ENCODE measurements at regions not wholly inside any gene's neighbourhood (a gene's known extent, or its start where the extent isn't known, plus 50 kb on each side); places are given as distances from the start of the nearest gene placed in this dataset.

- Histone ChIP-seq H3K27ac (ENCODE audit: insufficient read length, low read depth, low read length) (no peak overlapping the region), H3K79me1 (ENCODE audit: insufficient read depth, low read depth, low read length, poor library complexity, severe bottlenecking) (no peaks in the 10 kb centered on the region), H4K20me1 (ENCODE audit: control insufficient read depth, insufficient read depth, insufficient read length) (no peaks in the 10 kb centered on the region), H3K18ac (ENCODE audit: insufficient read length, low read depth, low read length) (no peak overlapping the region), H4K5ac (ENCODE audit: insufficient read length, low read depth, low read length) (no peak overlapping the region), H3K9ac (ENCODE audit: extremely low read depth, insufficient read length, low read length) (no peak overlapping the region), H2BK20ac (ENCODE audit: low read depth, low read length, poor library complexity, severe bottlenecking) (no peak overlapping the region), H2BK15ac (ENCODE audit: low read depth, low read length) (no peak overlapping the region), H3K14ac (ENCODE audit: insufficient read depth, low read length) (no peak overlapping the region), H3T11ph (ENCODE audit: low read length) (no peak overlapping the region), H3K23ac (ENCODE audit: insufficient read length, low read depth, low read length) (no peak overlapping the region), H3K56ac (ENCODE audit: insufficient read length, low read depth, low read length) (no peak overlapping the region), H2AFZ (ENCODE audit: low read length) (no peak overlapping the region), H4K91ac (ENCODE audit: insufficient read length, low read depth, low read length) (no peak overlapping the region), H3K27me3 (ENCODE audit: insufficient read depth, low read length) (no peaks in the 10 kb centered on the region), H3K4me1 (ENCODE audit: insufficient read depth, low read length) (no peaks in the 10 kb centered on the region), H2BK12ac (ENCODE audit: insufficient read length, low read depth, low read length) (no peak overlapping the region), H4K8ac (replicated peaks; ENCODE audit: insufficient read length, low read depth, low read length) (no peak overlapping the region), H3K9me3 (ENCODE audit: control insufficient read depth, low read depth, low read length) (no peaks in the 10 kb centered on the region), H2BK5ac (ENCODE audit: insufficient read length, low read length) (no peak overlapping the region), H3K79me2 (ENCODE audit: insufficient read depth, low read length) (no peaks in the 10 kb centered on the region), H2BK120ac (ENCODE audit: low read depth, low read length, poor library complexity, severe bottlenecking) (no peak overlapping the region), H3K23me2 (ENCODE audit: insufficient read length, low read depth, low read length, poor library complexity, severe bottlenecking) (no peaks in the 10 kb centered on the region), H2AK5ac (ENCODE audit: insufficient read length, low read length) (no peak overlapping the region), H3K4me2 (ENCODE audit: insufficient read depth, insufficient read length, low read length) (no peak overlapping the region), H3K4ac (ENCODE audit: low read depth, low read length) (no peak overlapping the region)
- WGBS (ENCODE audit: extremely low coverage, insufficient read length, low lambda C conversion rate) = no CpG with 5 or more reads among the region's 3 CpGs
- Mint-ChIP-seq H3K4me3 (no peak overlapping the region), H3K27ac (no peak overlapping the region), H3K9me3 (no peaks in the 10 kb centered on the region), H3K36me3 (ENCODE audit: insufficient read depth in 1 of 3, low read depth in 3 of 3) (no peaks in the 10 kb centered on the region), H3K27me3 (ENCODE audit: low read depth) (no peaks in the 10 kb centered on the region; the same call in 1 of the 2 replicates), H3K4me1 (peaks cover 4 to 8% of the 10 kb centered on the region in 2 experiments; a peak in 2 of 4 replicates)
- no peak for TF ChIP-seq CTCF (conservative IDR thresholded peaks at IDR 0.05)
- DNase-seq = no peak
Measured at GRCh38 chr2:66843847-66844246, 408.9 kb downstream of the MEIS1 start.

Measured in H9 (cell line).